IMR-90 (cell line): ENCODE measurements at regions not wholly inside any gene's neighbourhood (a gene's known extent, or its start where the extent isn't known, plus 50 kb on each side); places are given as distances from the start of the nearest gene placed in this dataset.

Experiments
- ATAC-seq: fragments of 200-7000 bp; cut with Tn5 transposase; 2 replicates; pipeline ENCODE4 v1.9.1; 2020; ENCODE audit warnings: low read depth, mild to moderate bottlenecking, moderate library complexity
- BruUV-seq: library from RNA; stranded (reverse); fragments of 400-500 nt; replicated peaks from 2 replicates; lab custom pipeline; 2021; lab: Mats Ljungman, UMichigan
- CTCF ChIA-PET: fragments of 300-600 bp; formaldehyde crosslinking; extraction: SDS; loops from one replicate; lab custom pipeline; 2021; ENCODE audit warnings: antibody characterized with exemption; lab: Yijun Ruan, JAX
- POLR2A ChIA-PET: fragments of 300-600 bp; sonication (Branson Sonifier 250); formaldehyde crosslinking; loops from one replicate; lab custom pipeline; 2022; ENCODE audit warnings: antibody characterized with exemption; ENCODE audit not compliant: unreplicated experiment; lab: Charles Lee
- DNase-seq: peaks from one replicate; pipeline ENCODE4 v3.0.0; 2013
- H2AFZ ChIP-seq: replicated peaks from 2 replicates; pipeline ENCODE3; 2013; ENCODE audit warnings: low read length, mild to moderate bottlenecking; ENCODE audit not compliant: poor library complexity
- H2AK5ac ChIP-seq: 2 replicates; pipeline ENCODE4 v1.6.1; 2013; ENCODE audit warnings: low read depth, low read length, inconsistent platforms
- H2AK9ac ChIP-seq: replicated peaks from 2 replicates; pipeline ENCODE3; 2013; ENCODE audit warnings: mild to moderate bottlenecking, low read depth, low read length, moderate library complexity; ENCODE audit not compliant: poor library complexity
- H2BK120ac ChIP-seq: 2 replicates; pipeline ENCODE4 v1.6.1; 2013; ENCODE audit warnings: low read depth, low read length, inconsistent platforms
- H2BK15ac ChIP-seq: 3 replicates; pipeline ENCODE4 v1.6.1; 2013; ENCODE audit warnings: low read depth, low read length, inconsistent platforms
- H2BK20ac ChIP-seq: 2 replicates; pipeline ENCODE4 v1.6.1; 2013; ENCODE audit warnings: low read depth, mild to moderate bottlenecking, inconsistent platforms, low read length, moderate library complexity
- H2BK5ac ChIP-seq: 2 replicates; pipeline ENCODE4 v1.6.1; 2013; ENCODE audit warnings: mild to moderate bottlenecking, low read depth, low read length, inconsistent platforms; ENCODE audit not compliant: poor library complexity, severe bottlenecking
- H3K14ac ChIP-seq: replicated peaks from 2 replicates; pipeline ENCODE4 v1.6.1; 2013; ENCODE audit warnings: low read depth, low read length, inconsistent platforms
- H3K18ac ChIP-seq: 2 replicates; pipeline ENCODE4 v1.6.1; 2013; ENCODE audit warnings: low read depth, low read length, control low read depth
- H3K23ac ChIP-seq: 2 replicates; pipeline ENCODE4 v1.6.1; 2013; ENCODE audit warnings: low read depth, low read length, inconsistent platforms
- H3K27ac ChIP-seq: 2 replicates; pipeline ENCODE4 v1.5.1; 2013; ENCODE audit warnings: mild to moderate bottlenecking, control low read depth, low read length; ENCODE audit not compliant: insufficient read depth
- H3K27me3 ChIP-seq: 2 replicates; pipeline ENCODE4 v1.6.1; 2013; ENCODE audit warnings: low read length; ENCODE audit not compliant: control insufficient read depth, insufficient read depth
- H3K36me3 ChIP-seq: 2 replicates; pipeline ENCODE4 v1.6.1; 2013; ENCODE audit warnings: low read length, mixed read lengths; ENCODE audit not compliant: control insufficient read depth, insufficient read depth
- H3K4ac ChIP-seq: 2 replicates; pipeline ENCODE4 v1.6.1; 2013; ENCODE audit warnings: low read depth, low read length, inconsistent platforms
- H3K4me1 ChIP-seq: 2 replicates; pipeline ENCODE4 v1.6.1; 2013; ENCODE audit warnings: low read length, mixed read lengths; ENCODE audit not compliant: control insufficient read depth, insufficient read depth
- H3K4me2 ChIP-seq: 2 replicates; pipeline ENCODE4 v1.6.1; 2013; ENCODE audit warnings: low read depth, mild to moderate bottlenecking, control low read depth, low read length, moderate library complexity
- H3K4me3 ChIP-seq: 2 replicates; pipeline ENCODE4 v1.5.1; 2013; ENCODE audit warnings: low read depth, mild to moderate bottlenecking, control low read depth, low read length, moderate library complexity; ENCODE audit not compliant: insufficient read depth
- H3K56ac ChIP-seq: 2 replicates; pipeline ENCODE4 v1.6.1; 2013; ENCODE audit warnings: low read length, inconsistent platforms; ENCODE audit not compliant: insufficient read depth; ENCODE audit errors: extremely low read depth
- H3K79me1 ChIP-seq, 2 experiments: 2 replicates each; pipeline ENCODE4 v1.6.1; 2013; ENCODE audit warnings: low read length in 2 of 2, inconsistent platforms in 1 of 2, low read depth in 1 of 2
- H3K9ac ChIP-seq: 2 replicates; pipeline ENCODE4 v1.6.1; 2013; ENCODE audit warnings: low read depth, low read length, control low read depth
- H3K9me1 ChIP-seq: 2 replicates; pipeline ENCODE4 v1.6.1; 2013; ENCODE audit warnings: low read length, inconsistent platforms; ENCODE audit not compliant: insufficient read depth
- H3K9me3 ChIP-seq: 2 replicates; pipeline ENCODE4 v1.6.1; 2013; ENCODE audit warnings: low read length; ENCODE audit not compliant: control insufficient read depth, insufficient read depth
- H4K20me1 ChIP-seq: 2 replicates; pipeline ENCODE4 v1.6.1; 2013; ENCODE audit warnings: low read length, inconsistent platforms; ENCODE audit not compliant: insufficient read depth
- H4K5ac ChIP-seq: 2 replicates; pipeline ENCODE4 v1.6.1; 2013; ENCODE audit warnings: mild to moderate bottlenecking, low read depth, low read length, control low read depth
- H4K8ac ChIP-seq, 2 experiments: 2 replicates each; pipeline ENCODE4 v1.6.1; 2013; ENCODE audit warnings: low read depth in 2 of 2, low read length in 2 of 2, control low read depth in 1 of 2, inconsistent platforms in 1 of 2
- H4K91ac ChIP-seq: 2 replicates; pipeline ENCODE4 v1.6.1; 2013; ENCODE audit warnings: low read depth, low read length, inconsistent platforms; ENCODE audit not compliant: insufficient read depth
- BHLHE40 ChIP-seq: fragments of 150-350 bp; IDR thresholded peaks from 2 replicates; pipeline ENCODE4 v1.6.1; 2016; ENCODE audit warnings: mild to moderate bottlenecking, low read depth, low read length
- CEBPB ChIP-seq: IDR thresholded peaks from 2 replicates; pipeline ENCODE4 v1.6.1; 2012; ENCODE audit warnings: low read depth, low read length, improper control_type of control experiment
- CHD1 ChIP-seq: IDR thresholded peaks from 2 replicates; pipeline ENCODE4 v1.6.1; 2012; ENCODE audit warnings: low read depth, low read length, improper control_type of control experiment
- FOS ChIP-seq: fragments of 150-350 bp; IDR thresholded peaks from 2 replicates; pipeline ENCODE4 v1.6.1; 2016; ENCODE audit warnings: low read depth, low read length
- MAFK ChIP-seq: IDR thresholded peaks from 2 replicates; pipeline ENCODE4 v1.6.1; 2012; ENCODE audit warnings: low read depth, low read length, improper control_type of control experiment
- MAZ ChIP-seq: IDR thresholded peaks from 2 replicates; pipeline ENCODE4 v1.6.1; 2012; ENCODE audit warnings: low read depth, mild to moderate bottlenecking, low read length, improper control_type of control experiment, moderate library complexity, borderline replicate concordance
- MXI1 ChIP-seq: IDR thresholded peaks from 2 replicates; pipeline ENCODE4 v1.6.1; 2012; ENCODE audit warnings: low read depth, mild to moderate bottlenecking, low read length, moderate library complexity, borderline replicate concordance
- NFE2L2 ChIP-seq: fragments of 150-350 bp; IDR thresholded peaks from 2 replicates; pipeline ENCODE4 v1.6.1; 2016; ENCODE audit warnings: low read depth, mild to moderate bottlenecking, low read length
- POLR2A ChIP-seq: IDR thresholded peaks from 2 replicates; pipeline ENCODE4 v1.6.1; 2012; ENCODE audit warnings: mild to moderate bottlenecking, low read depth, low read length
- RAD21 ChIP-seq: IDR thresholded peaks from 2 replicates; pipeline ENCODE4 v1.6.1; 2012; ENCODE audit warnings: low read length, improper control_type of control experiment
- RCOR1 ChIP-seq: IDR thresholded peaks from 2 replicates; pipeline ENCODE4 v1.6.1; 2012; ENCODE audit warnings: mild to moderate bottlenecking, low read length, improper control_type of control experiment; ENCODE audit not compliant: insufficient replicate concordance
- RFX5 ChIP-seq: IDR thresholded peaks from 2 replicates; pipeline ENCODE4 v1.8.0; 2012; ENCODE audit warnings: low read depth, mild to moderate bottlenecking, low read length, moderate library complexity
- SMC3 ChIP-seq: fragments of 150-350 bp; IDR thresholded peaks from 2 replicates; pipeline ENCODE4 v1.6.1; 2016; ENCODE audit warnings: low read depth, mild to moderate bottlenecking, antibody characterized with exemption, low read length, moderate library complexity
- WGBS, 2 experiments: methylation state at CpG; one replicate each; pipeline versions ENCODE4 v1.1.5 to v1.1.7; 2013; ENCODE audit warnings: missing lambda C conversion rate in 2 of 2; ENCODE audit not compliant: insufficient read length in 1 of 2; ENCODE audit errors: extremely low coverage in 2 of 2; 5-methylcytosine and 5-hydroxymethylcytosine counted together
- dilution Hi-C: fragments of 300-500 bp; cut with HindIII; formaldehyde crosslinking; loops from one replicate; pipeline ENCODE4 v1.14.3; 2018; ENCODE audit warnings: low sequenced_read_pairs; ENCODE audit not compliant: unreplicated experiment
- in situ Hi-C: fragments of 300-500 bp; cut with MboI; formaldehyde crosslinking; loops from 3 replicates; pipeline ENCODE4 v1.14.3; 2019; ENCODE audit warnings: low sequenced_read_pairs, inconsistent platforms, mixed read lengths
- intact Hi-C: fragments of 100-400 bp; cut with micrococcal nuclease; formaldehyde crosslinking; loops from 2 replicates; pipeline ENCODE4 v1.10.0; 2022
- TF ChIP-seq, protein P1 (sequence below): fragments of 150-350 bp; IDR thresholded peaks from 2 replicates; pipeline ENCODE4 v1.6.1; 2017; ENCODE audit warnings: mild to moderate bottlenecking, antibody characterized with exemption, low read length, low read depth
- TF ChIP-seq, protein P2 (sequence below): conservative IDR thresholded peaks from 2 replicates; pipeline ENCODE4 v1.5.1; 2012; ENCODE audit warnings: mild to moderate bottlenecking, low read depth, low read length, improper control_type of control experiment
- TF ChIP-seq, protein P3 (sequence below): fragments of 150-350 bp; IDR thresholded peaks from 2 replicates; pipeline ENCODE4 v1.6.1; 2016; ENCODE audit warnings: low read depth, mild to moderate bottlenecking, low read length, moderate library complexity, borderline replicate concordance

DNA sequence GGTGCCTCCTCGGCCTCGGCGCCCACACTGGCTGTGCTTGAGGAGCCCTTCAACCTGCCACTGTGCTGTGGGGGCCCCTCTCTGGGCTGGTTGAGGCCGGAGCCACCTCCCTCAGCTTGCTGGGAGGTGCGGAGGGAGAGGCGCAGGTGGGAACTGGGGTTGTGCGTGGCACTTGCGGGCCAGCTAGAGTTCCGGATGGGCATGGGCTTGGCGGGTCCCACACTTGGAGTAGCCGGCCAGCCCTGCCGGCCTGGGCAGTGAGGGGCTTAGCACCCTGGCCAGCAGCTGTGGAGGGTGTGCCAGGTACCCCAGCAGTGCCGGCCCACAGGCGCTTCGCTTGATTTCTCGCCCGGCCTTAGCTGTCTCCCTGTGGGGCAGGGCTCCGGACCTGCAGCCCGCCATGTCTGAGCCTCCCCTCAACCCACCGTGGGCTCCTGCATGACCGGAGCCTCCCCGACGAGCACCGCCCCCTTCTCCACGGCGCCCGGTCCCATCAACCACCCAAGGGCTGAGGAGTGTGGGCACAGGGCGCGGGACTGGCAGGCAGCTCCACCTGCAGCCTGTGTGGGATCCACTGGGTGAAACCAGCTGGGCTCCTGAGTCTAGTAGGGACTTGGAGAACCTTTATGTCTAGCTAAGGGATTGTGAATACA, 723.8 kb downstream of the DIAPH3 start:
- Histone ChIP-seq H3K4me2 (no peak overlapping the region), H2AK9ac (no peak overlapping the region), H3K4me3 (no peak overlapping the region), H3K14ac (no peak overlapping the region), H3K56ac (no peak overlapping the region), H2BK15ac (no peak overlapping the region), H3K4me1 (no peaks in the 10 kb centered on the region), H3K23ac (no peak overlapping the region), H3K18ac (no peak overlapping the region), H3K9ac (no peak overlapping the region), H2BK20ac (no peak overlapping the region), H3K79me1 (no peaks in the 10 kb centered on the region), H3K27ac (no peak overlapping the region), H4K91ac (no peak overlapping the region), H2BK5ac (no peak overlapping the region), H3K36me3 (no peaks in the 10 kb centered on the region), H4K20me1 (no peaks in the 10 kb centered on the region), H2AK5ac (no peak overlapping the region), H3K4ac (no peak overlapping the region), H3K9me1 (no peaks in the 10 kb centered on the region), H3K27me3 (no peaks in the 10 kb centered on the region), H3K9me3 (0 out of 2 replicates have a peak, but pooled peaks cover 2% of the 10 kb centered on the region), H4K8ac (no peak overlapping the region), H2BK120ac (no peak overlapping the region), H2AFZ (no peak overlapping the region), H4K5ac (no peak overlapping the region)
- no peak for DNase-seq
- no peak for TF ChIP-seq FOS
- TF ChIP-seq POLR2A, result no peak
- no peak for TF ChIP-seq RCOR1
- TF ChIP-seq SMC3, result no peak
- TF ChIP-seq RFX5, result no peak
- TF ChIP-seq, protein P1, sequence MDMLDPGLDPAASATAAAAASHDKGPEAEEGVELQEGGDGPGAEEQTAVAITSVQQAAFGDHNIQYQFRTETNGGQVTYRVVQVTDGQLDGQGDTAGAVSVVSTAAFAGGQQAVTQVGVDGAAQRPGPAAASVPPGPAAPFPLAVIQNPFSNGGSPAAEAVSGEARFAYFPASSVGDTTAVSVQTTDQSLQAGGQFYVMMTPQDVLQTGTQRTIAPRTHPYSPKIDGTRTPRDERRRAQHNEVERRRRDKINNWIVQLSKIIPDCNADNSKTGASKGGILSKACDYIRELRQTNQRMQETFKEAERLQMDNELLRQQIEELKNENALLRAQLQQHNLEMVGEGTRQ, result no peak
- TF ChIP-seq MXI1, result no peak
- TF ChIP-seq CHD1, result no peak
- TF ChIP-seq CEBPB, result no peak
- no peak for TF ChIP-seq MAZ
- TF ChIP-seq NFE2L2, result no peak
- TF ChIP-seq, protein P2, sequence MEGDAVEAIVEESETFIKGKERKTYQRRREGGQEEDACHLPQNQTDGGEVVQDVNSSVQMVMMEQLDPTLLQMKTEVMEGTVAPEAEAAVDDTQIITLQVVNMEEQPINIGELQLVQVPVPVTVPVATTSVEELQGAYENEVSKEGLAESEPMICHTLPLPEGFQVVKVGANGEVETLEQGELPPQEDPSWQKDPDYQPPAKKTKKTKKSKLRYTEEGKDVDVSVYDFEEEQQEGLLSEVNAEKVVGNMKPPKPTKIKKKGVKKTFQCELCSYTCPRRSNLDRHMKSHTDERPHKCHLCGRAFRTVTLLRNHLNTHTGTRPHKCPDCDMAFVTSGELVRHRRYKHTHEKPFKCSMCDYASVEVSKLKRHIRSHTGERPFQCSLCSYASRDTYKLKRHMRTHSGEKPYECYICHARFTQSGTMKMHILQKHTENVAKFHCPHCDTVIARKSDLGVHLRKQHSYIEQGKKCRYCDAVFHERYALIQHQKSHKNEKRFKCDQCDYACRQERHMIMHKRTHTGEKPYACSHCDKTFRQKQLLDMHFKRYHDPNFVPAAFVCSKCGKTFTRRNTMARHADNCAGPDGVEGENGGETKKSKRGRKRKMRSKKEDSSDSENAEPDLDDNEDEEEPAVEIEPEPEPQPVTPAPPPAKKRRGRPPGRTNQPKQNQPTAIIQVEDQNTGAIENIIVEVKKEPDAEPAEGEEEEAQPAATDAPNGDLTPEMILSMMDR, result no peak
- no peak for TF ChIP-seq RAD21
- TF ChIP-seq, protein P3, sequence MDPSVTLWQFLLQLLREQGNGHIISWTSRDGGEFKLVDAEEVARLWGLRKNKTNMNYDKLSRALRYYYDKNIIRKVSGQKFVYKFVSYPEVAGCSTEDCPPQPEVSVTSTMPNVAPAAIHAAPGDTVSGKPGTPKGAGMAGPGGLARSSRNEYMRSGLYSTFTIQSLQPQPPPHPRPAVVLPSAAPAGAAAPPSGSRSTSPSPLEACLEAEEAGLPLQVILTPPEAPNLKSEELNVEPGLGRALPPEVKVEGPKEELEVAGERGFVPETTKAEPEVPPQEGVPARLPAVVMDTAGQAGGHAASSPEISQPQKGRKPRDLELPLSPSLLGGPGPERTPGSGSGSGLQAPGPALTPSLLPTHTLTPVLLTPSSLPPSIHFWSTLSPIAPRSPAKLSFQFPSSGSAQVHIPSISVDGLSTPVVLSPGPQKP, result no peak
- TF ChIP-seq MAFK, result no peak
- no peak for TF ChIP-seq BHLHE40
- dilution Hi-C loops (no loop called here), in situ Hi-C loops (loop anchor here (10.0 kb wide), 1 partner anchor 65 kb away; no protein-coding TSS in a partner anchor), intact Hi-C loops (no loop called here)
- 98% methylated on average over 6 of the region's 29 CpGs; no CpG with 5 or more reads in 1 of the 2 experiments for WGBS, 2 experiments
- POLR2A ChIA-PET, result no interaction called here
- ATAC-seq, result no peak
- BruUV-seq, result no TSS peak
- CTCF ChIA-PET, result no interaction called here
